ENCODE measurements at regions not wholly inside any gene's neighbourhood (a gene's known extent, or its start where the extent isn't known, plus 50 kb on each side); places are given as distances from the start of the nearest gene placed in this dataset.

DNA sequence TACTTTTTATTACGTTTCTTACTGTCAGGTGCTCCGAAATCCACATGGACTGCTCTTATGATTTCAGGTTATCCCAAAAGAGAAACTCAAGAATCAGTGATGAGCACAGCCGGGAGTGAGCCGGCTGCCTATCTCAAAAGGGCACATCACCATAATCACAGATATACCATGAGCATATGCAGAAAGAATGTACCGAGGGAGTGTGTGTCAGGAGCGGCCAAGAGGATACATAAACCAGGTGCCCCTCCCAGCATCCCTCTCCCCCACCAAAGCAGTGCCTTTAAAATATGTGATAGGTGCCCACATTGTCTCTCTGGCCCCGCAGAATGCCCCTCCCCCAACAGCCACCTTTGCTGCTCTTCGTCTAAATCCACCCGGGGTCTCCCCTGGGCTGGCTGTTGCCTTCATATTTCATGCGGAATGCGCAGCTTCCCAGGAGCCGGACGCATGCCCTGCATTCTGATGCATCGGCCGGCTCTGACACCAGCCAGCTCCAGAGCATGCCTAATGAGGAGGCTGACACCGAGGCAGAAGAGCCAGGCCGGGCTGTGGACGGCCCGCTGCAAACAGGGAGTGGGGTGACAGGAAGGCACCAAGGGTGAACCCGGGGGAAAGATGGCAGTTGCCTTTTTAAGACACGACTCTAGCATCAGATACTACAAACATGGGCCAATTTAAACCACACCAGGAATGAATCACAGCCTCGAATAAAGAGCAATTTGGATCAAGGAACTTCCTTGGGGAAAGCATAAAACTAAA lies 652.3 kb downstream of the BNC2 start:
- TF ChIP-seq, protein P1, sequence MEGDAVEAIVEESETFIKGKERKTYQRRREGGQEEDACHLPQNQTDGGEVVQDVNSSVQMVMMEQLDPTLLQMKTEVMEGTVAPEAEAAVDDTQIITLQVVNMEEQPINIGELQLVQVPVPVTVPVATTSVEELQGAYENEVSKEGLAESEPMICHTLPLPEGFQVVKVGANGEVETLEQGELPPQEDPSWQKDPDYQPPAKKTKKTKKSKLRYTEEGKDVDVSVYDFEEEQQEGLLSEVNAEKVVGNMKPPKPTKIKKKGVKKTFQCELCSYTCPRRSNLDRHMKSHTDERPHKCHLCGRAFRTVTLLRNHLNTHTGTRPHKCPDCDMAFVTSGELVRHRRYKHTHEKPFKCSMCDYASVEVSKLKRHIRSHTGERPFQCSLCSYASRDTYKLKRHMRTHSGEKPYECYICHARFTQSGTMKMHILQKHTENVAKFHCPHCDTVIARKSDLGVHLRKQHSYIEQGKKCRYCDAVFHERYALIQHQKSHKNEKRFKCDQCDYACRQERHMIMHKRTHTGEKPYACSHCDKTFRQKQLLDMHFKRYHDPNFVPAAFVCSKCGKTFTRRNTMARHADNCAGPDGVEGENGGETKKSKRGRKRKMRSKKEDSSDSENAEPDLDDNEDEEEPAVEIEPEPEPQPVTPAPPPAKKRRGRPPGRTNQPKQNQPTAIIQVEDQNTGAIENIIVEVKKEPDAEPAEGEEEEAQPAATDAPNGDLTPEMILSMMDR (conservative IDR thresholded peaks at IDR 0.05) = no peak
- TF ChIP-seq ZFX (IDR thresholded peaks at IDR 0.05) = no peak
